ENCODE measurements at regions not wholly inside any gene's neighbourhood (a gene's known extent, or its start where the extent isn't known, plus 50 kb on each side); places are given as distances from the start of the nearest gene placed in this dataset.

DNA sequence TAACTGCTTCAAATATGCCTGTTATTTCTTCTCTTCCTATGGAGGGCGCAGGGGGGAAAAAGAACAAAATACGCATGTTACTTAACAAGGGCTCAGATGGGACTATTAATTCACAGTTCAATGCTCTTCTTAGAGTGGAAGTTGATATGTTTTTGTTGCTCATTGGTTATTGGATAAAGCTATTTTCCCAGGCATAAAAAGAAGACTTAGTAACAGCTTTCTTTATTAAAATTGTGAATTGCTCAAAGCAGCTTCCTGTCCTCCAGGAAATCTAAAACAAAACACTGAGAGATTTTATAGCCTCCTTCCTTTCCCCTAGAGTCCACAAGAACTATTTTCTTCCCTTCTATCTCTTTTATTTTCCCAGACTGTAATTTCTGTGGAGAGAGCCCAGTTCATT lies 180.8 kb downstream of the SH3BP4 start:
- H3K9me3 ChIP-seq (ENCODE audit: low read length) = no peaks in the 10 kb centered on the region
- TF ChIP-seq EZH2 (IDR thresholded peaks at IDR 0.05; ENCODE audit: borderline replicate concordance, low read length) = no peak
- TF ChIP-seq, protein P1, sequence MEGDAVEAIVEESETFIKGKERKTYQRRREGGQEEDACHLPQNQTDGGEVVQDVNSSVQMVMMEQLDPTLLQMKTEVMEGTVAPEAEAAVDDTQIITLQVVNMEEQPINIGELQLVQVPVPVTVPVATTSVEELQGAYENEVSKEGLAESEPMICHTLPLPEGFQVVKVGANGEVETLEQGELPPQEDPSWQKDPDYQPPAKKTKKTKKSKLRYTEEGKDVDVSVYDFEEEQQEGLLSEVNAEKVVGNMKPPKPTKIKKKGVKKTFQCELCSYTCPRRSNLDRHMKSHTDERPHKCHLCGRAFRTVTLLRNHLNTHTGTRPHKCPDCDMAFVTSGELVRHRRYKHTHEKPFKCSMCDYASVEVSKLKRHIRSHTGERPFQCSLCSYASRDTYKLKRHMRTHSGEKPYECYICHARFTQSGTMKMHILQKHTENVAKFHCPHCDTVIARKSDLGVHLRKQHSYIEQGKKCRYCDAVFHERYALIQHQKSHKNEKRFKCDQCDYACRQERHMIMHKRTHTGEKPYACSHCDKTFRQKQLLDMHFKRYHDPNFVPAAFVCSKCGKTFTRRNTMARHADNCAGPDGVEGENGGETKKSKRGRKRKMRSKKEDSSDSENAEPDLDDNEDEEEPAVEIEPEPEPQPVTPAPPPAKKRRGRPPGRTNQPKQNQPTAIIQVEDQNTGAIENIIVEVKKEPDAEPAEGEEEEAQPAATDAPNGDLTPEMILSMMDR (IDR thresholded peaks at IDR 0.05; ENCODE audit: low read length) = no peak
- H3K36me3 ChIP-seq (ENCODE audit: insufficient read depth, low read length) = no peaks in the 10 kb centered on the region
- no peak overlapping the region for H3K27ac ChIP-seq (ENCODE audit: low read depth, low read length, poor library complexity, severe bottlenecking)
- H3K4me3 ChIP-seq (ENCODE audit: low read depth, low read length, poor library complexity, severe bottlenecking) = no peak overlapping the region
- no peaks in the 10 kb centered on the region for H3K4me1 ChIP-seq (ENCODE audit: insufficient read depth, low read length, severe bottlenecking)
- H4K20me1 ChIP-seq (ENCODE audit: insufficient read depth, low read length) = no peaks in the 10 kb centered on the region
- H3K4me2 ChIP-seq (ENCODE audit: low read length) = no peak overlapping the region
- H3K79me2 ChIP-seq (ENCODE audit: insufficient read depth, low read length) = no peaks in the 10 kb centered on the region
- no peak overlapping the region for H2AFZ ChIP-seq (ENCODE audit: low read length)
- H3K27me3 ChIP-seq (ENCODE audit: insufficient read depth, low read length) = no peaks in the 10 kb centered on the region
- no peak overlapping the region for H3K9ac ChIP-seq (ENCODE audit: low read length)
- H3F3A ChIP-seq (ENCODE audit: insufficient read depth, low read length) = no peaks in the 10 kb centered on the region
- no peaks in the 10 kb centered on the region for H3K9me2 ChIP-seq (ENCODE audit: low read depth, low read length)

DNA sequence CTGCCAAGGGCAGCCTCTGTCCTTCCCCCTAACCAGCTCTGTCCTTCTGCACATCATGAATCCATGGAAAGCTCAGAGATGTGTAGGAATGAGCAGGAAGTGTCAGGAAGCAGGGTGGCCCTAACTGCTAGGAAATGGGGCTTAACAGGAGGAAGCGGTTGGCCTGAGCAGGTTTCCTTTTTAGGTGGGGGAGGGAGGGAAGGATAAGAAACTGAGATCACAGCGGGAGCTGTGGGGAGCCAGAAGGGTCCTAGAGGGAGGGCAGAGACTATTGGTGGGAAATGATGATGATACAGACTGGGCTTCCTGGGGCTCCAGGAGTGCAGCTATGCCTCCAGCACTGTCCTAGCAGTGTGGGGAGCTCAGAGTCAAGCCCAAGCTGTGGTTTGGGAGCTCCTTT lies 182.0 kb downstream of the SH3BP4 start:
- Histone ChIP-seq H3K4me2 (ENCODE audit: low read length) (no peak overlapping the region), H3K9me2 (ENCODE audit: low read depth, low read length) (no peaks in the 10 kb centered on the region), H3K36me3 (ENCODE audit: insufficient read depth, low read length) (no peaks in the 10 kb centered on the region), H3F3A (ENCODE audit: insufficient read depth, low read length) (no peaks in the 10 kb centered on the region), H3K9me3 (ENCODE audit: low read length) (no peaks in the 10 kb centered on the region), H3K9ac (ENCODE audit: low read length) (no peak overlapping the region), H3K4me1 (ENCODE audit: insufficient read depth, low read length, severe bottlenecking) (no peaks in the 10 kb centered on the region), H4K20me1 (ENCODE audit: insufficient read depth, low read length) (no peaks in the 10 kb centered on the region), H2AFZ (ENCODE audit: low read length) (no peak overlapping the region), H3K4me3 (ENCODE audit: low read depth, low read length, poor library complexity, severe bottlenecking) (no peak overlapping the region), H3K27me3 (ENCODE audit: insufficient read depth, low read length) (no peaks in the 10 kb centered on the region), H3K79me2 (ENCODE audit: insufficient read depth, low read length) (no peaks in the 10 kb centered on the region), H3K27ac (ENCODE audit: low read depth, low read length, poor library complexity, severe bottlenecking) (no peak overlapping the region)
- TF ChIP-seq EZH2 (IDR thresholded peaks at IDR 0.05; ENCODE audit: borderline replicate concordance, low read length) = no peak
- TF ChIP-seq, protein P1 (IDR thresholded peaks at IDR 0.05; ENCODE audit: low read length) = no peak

DNA sequence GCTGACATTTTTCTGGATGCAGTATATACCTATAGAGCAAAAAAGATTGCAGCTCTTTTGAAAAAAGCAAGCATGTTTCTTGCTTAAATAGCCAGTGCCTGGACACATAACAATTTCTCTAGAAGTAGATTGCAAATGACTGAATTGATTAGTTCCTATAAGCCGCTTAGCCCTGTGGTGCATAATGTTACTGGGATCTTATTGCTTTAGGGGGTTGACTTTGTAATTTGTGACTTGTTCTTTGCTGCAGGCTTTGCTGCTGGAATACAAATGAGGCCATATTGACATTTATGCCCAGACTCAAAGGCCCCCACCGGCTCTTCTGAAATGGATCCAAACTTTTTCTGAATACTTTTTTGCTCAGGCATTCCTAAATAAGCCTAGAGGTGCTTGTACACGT lies 182.6 kb downstream of the SH3BP4 start:
- Histone ChIP-seq H2AFZ (ENCODE audit: low read length) (no peak overlapping the region), H3K36me3 (ENCODE audit: insufficient read depth, low read length) (no peaks in the 10 kb centered on the region), H3K79me2 (ENCODE audit: insufficient read depth, low read length) (no peaks in the 10 kb centered on the region), H3K9me2 (ENCODE audit: low read depth, low read length) (no peaks in the 10 kb centered on the region), H3K27ac (ENCODE audit: low read depth, low read length, poor library complexity, severe bottlenecking) (no peak overlapping the region), H3K27me3 (ENCODE audit: insufficient read depth, low read length) (no peaks in the 10 kb centered on the region), H3K4me2 (ENCODE audit: low read length) (no peak overlapping the region), H4K20me1 (ENCODE audit: insufficient read depth, low read length) (no peaks in the 10 kb centered on the region), H3K9me3 (ENCODE audit: low read length) (no peaks in the 10 kb centered on the region), H3K4me1 (ENCODE audit: insufficient read depth, low read length, severe bottlenecking) (no peaks in the 10 kb centered on the region), H3K9ac (ENCODE audit: low read length) (no peak overlapping the region), H3K4me3 (ENCODE audit: low read depth, low read length, poor library complexity, severe bottlenecking) (no peak overlapping the region), H3F3A (ENCODE audit: insufficient read depth, low read length) (no peaks in the 10 kb centered on the region)
- TF ChIP-seq EZH2 (IDR thresholded peaks at IDR 0.05; ENCODE audit: borderline replicate concordance, low read length) = no peak
- TF ChIP-seq, protein P1 (IDR thresholded peaks at IDR 0.05; ENCODE audit: low read length) = no peak
